ENCODE measurements at regions not wholly inside any gene's neighbourhood (a gene's known extent, or its start where the extent isn't known, plus 50 kb on each side); places are given as distances from the start of the nearest gene placed in this dataset.
"Not testable (repeated sequence)": the region's sequence is repeated elsewhere in the genome, so short reads cannot be mapped to it uniquely, and the experiment has no call there.

GRCh38 chr5:35531553-35531952, 86.1 kb upstream of the SPEF2 start:
- not testable (repeated sequence) for TF ChIP-seq EZH2 (IDR thresholded peaks at IDR 0.05; ENCODE audit: low read length, missing control alignments); CTCF (conservative IDR thresholded peaks at IDR 0.05 in 1 of 2, IDR thresholded peaks at IDR 0.05 in 1 of 2; ENCODE audit: low read depth in 1 of 2, low read length in 2 of 2)

Data from fibroblast of lung (primary cell).